SK-N-SH treated with all-trans-retinoic acid at 6 μM for 48 hours (cell line): ENCODE measurements at regions not wholly inside any gene's neighbourhood (a gene's known extent, or its start where the extent isn't known, plus 50 kb on each side); places are given as distances from the start of the nearest gene placed in this dataset.

Experiments
- ATAC-seq: fragments of 200-7000 bp; cut with Tn5 transposase; 3 replicates; pipeline ENCODE4 v1.9.1; 2020; ENCODE audit warnings: mild to moderate bottlenecking, moderate library complexity
- ARNTL ChIP-seq: fragments of 450-650 bp; formaldehyde crosslinking; IDR thresholded peaks from 2 replicates; pipeline ENCODE4 v1.5.0; 2020; ENCODE audit warnings: low read depth, mild to moderate bottlenecking, moderate library complexity, borderline replicate concordance
- BACH2 ChIP-seq: fragments of 250-450 bp; sonication (Bioruptor Pico); IDR thresholded peaks from 2 replicates; pipeline ENCODE4 v1.9.0; 2021; ENCODE audit warnings: mild to moderate bottlenecking, borderline replicate concordance
- CREB5 ChIP-seq: fragments of 250-450 bp; sonication (Bioruptor Pico); IDR thresholded peaks from 2 replicates; pipeline ENCODE4 v1.5.1; 2020; ENCODE audit warnings: low read depth, mild to moderate bottlenecking, moderate library complexity
- CSDC2 ChIP-seq: fragments of 250-450 bp; sonication (Bioruptor Pico); IDR thresholded peaks from 2 replicates; pipeline ENCODE4 v1.5.0; 2020; ENCODE audit warnings: mild to moderate bottlenecking, moderate library complexity
- CSRNP3 ChIP-seq: fragments of 250-450 bp; sonication (Bioruptor Pico); IDR thresholded peaks from 2 replicates; pipeline ENCODE4 v1.5.1; 2021; ENCODE audit warnings: mild to moderate bottlenecking, moderate library complexity
- GLIS3 ChIP-seq: fragments of 250-450 bp; sonication (Bioruptor Pico); IDR thresholded peaks from 2 replicates; pipeline ENCODE4 v1.5.0; 2020; ENCODE audit warnings: mild to moderate bottlenecking, moderate library complexity
- ISL1 ChIP-seq: fragments of 250-450 bp; sonication (Bioruptor Pico); IDR thresholded peaks from 2 replicates; pipeline ENCODE4 v2.1.2; 2022; ENCODE audit warnings: mild to moderate bottlenecking, moderate library complexity
- OSR1 ChIP-seq: fragments of 250-450 bp; sonication (Bioruptor Pico); IDR thresholded peaks from 2 replicates; pipeline ENCODE4 v1.8.0; 2022; ENCODE audit warnings: moderate library complexity, mild to moderate bottlenecking, inconsistent platforms
- PATZ1 ChIP-seq: fragments of 250-450 bp; sonication (Bioruptor Pico); IDR thresholded peaks from 2 replicates; pipeline ENCODE4 v1.8.0; 2020; ENCODE audit warnings: mild to moderate bottlenecking, moderate library complexity, borderline replicate concordance
- POU6F1 ChIP-seq: fragments of 250-450 bp; sonication (Bioruptor Pico); IDR thresholded peaks from 2 replicates; pipeline ENCODE4 v1.8.0; 2021; ENCODE audit warnings: low read depth, mild to moderate bottlenecking, moderate library complexity, borderline replicate concordance
- PPARA ChIP-seq: fragments of 250-450 bp; sonication (Bioruptor Pico); IDR thresholded peaks from 2 replicates; pipeline ENCODE4 v1.5.0; 2020; ENCODE audit warnings: mild to moderate bottlenecking, borderline replicate concordance
- RARB ChIP-seq: fragments of 250-450 bp; sonication (Bioruptor Pico); IDR thresholded peaks from 2 replicates; pipeline ENCODE4 v1.8.0; 2021; ENCODE audit warnings: mild to moderate bottlenecking, moderate library complexity
- SNAI2 ChIP-seq: fragments of 250-450 bp; sonication (Bioruptor Pico); IDR thresholded peaks from 2 replicates; pipeline ENCODE4 v1.5.0; 2020; ENCODE audit warnings: mild to moderate bottlenecking, moderate library complexity
- TCF4 ChIP-seq: fragments of 250-450 bp; sonication (Bioruptor Pico); IDR thresholded peaks from 2 replicates; pipeline ENCODE4 v1.8.0; 2021; ENCODE audit warnings: mild to moderate bottlenecking, moderate library complexity, borderline replicate concordance
- TOX ChIP-seq: fragments of 250-450 bp; sonication (Bioruptor Pico); IDR thresholded peaks from 2 replicates; pipeline ENCODE4 v1.8.0; 2021; ENCODE audit warnings: mild to moderate bottlenecking, moderate library complexity, borderline replicate concordance
- ZC3H10 ChIP-seq: fragments of 250-450 bp; sonication (Bioruptor Pico); IDR thresholded peaks from 2 replicates; pipeline ENCODE4 v1.5.1; 2021; ENCODE audit warnings: mild to moderate bottlenecking, moderate library complexity
- ZFP30 ChIP-seq: fragments of 450-650 bp; formaldehyde crosslinking; IDR thresholded peaks from 2 replicates; pipeline ENCODE4 v1.5.0; 2022; ENCODE audit warnings: mild to moderate bottlenecking, moderate library complexity
- ZNF8 ChIP-seq: fragments of 450-650 bp; formaldehyde crosslinking; IDR thresholded peaks from 2 replicates; pipeline ENCODE4 v1.5.0; 2020; ENCODE audit warnings: mild to moderate bottlenecking, moderate library complexity

GRCh38 chr1:82829527-82829926, 1028.8 kb downstream of the ADGRL2 start (continued):
- no peak for TF ChIP-seq BACH2
- TF ChIP-seq GLIS3 (CRISPR knock-in tag) = no peak
- TF ChIP-seq TOX = no peak
- TF ChIP-seq PPARA (CRISPR knock-in tag) = no peak
- TF ChIP-seq CREB5 (CRISPR knock-in tag) = no peak
- 0 out of 2 replicates have a peak, but pooled peaks have one; percentile 40 for TF ChIP-seq CSRNP3 (CRISPR knock-in tag)

- TF ChIP-seq ISL1 (no peak), ARNTL (CRISPR knock-in tag) (no peak)
- ATAC-seq = no peak
These were observed 1023.1 kb downstream of the ADGRL2 start for GRCh38 chr1:82823876-82824275.

- TF ChIP-seq ZC3H10 (CRISPR knock-in tag) (no peak), PPARA (CRISPR knock-in tag) (no peak), CSRNP3 (CRISPR knock-in tag) (no peak), TCF4 (CRISPR knock-in tag) (no peak), ZNF8 (CRISPR knock-in tag) (no peak), ISL1 (no peak), BACH2 (no peak), SNAI2 (CRISPR knock-in tag) (no peak), GLIS3 (CRISPR knock-in tag) (no peak), PATZ1 (CRISPR knock-in tag) (no peak)
- ATAC-seq = no peak
These were observed 1020.1 kb downstream of the ADGRL2 start for GRCh38 chr1:82820816-82821215.

- ATAC-seq = peak; percentile 58
- no peak for TF ChIP-seq TCF4 (CRISPR knock-in tag)
- TF ChIP-seq CSRNP3 (CRISPR knock-in tag) = no peak
- no peak for TF ChIP-seq OSR1 (CRISPR knock-in tag)
- no peak for TF ChIP-seq TOX
- TF ChIP-seq ZFP30 (CRISPR knock-in tag) = no peak
- no peak for TF ChIP-seq ZNF8 (CRISPR knock-in tag)
- TF ChIP-seq RARB (CRISPR knock-in tag) = no peak
- no peak for TF ChIP-seq CREB5 (CRISPR knock-in tag)
- no peak for TF ChIP-seq BACH2
- no peak for TF ChIP-seq POU6F1
- TF ChIP-seq PATZ1 (CRISPR knock-in tag) = no peak
- no peak for TF ChIP-seq GLIS3 (CRISPR knock-in tag)
- TF ChIP-seq PPARA (CRISPR knock-in tag) = no peak
- TF ChIP-seq ARNTL (CRISPR knock-in tag) = no peak
- TF ChIP-seq CSDC2 = no peak
These were observed 1018.5 kb downstream of the ADGRL2 start for GRCh38 chr1:82819234-82819633.
